MM.1S (cell line): ENCODE measurements at regions not wholly inside any gene's neighbourhood (a gene's known extent, or its start where the extent isn't known, plus 50 kb on each side); places are given as distances from the start of the nearest gene placed in this dataset.

Source experiments
- DNase-seq: peaks from one replicate; pipeline ENCODE4 v3.0.0-alpha.2; 2015
- H2AFZ ChIP-seq: fragments of 300-600 bp; sonication (generic); 2 replicates; pipeline ENCODE4 v1.6.0; 2016; ENCODE audit warnings: antibody characterized with exemption, low read length
- H3F3A ChIP-seq: fragments of 300-600 bp; sonication (generic); 2 replicates; pipeline ENCODE4 v1.6.1; 2016; ENCODE audit warnings: mild to moderate bottlenecking, antibody characterized with exemption, low read length, moderate library complexity, mixed read lengths; ENCODE audit not compliant: insufficient read depth
- H3K27ac ChIP-seq: fragments of 300-600 bp; sonication (generic); 2 replicates; pipeline ENCODE4 v1.5.1; 2016; ENCODE audit warnings: mild to moderate bottlenecking, low read length
- H3K27me3 ChIP-seq: fragments of 300-600 bp; sonication (generic); replicated peaks from 2 replicates; pipeline ENCODE4 v1.6.0; 2016; ENCODE audit warnings: low read length; ENCODE audit not compliant: insufficient read depth
- H3K36me3 ChIP-seq: fragments of 300-600 bp; sonication (generic); replicated peaks from 2 replicates; pipeline ENCODE4 v1.6.1; 2016; ENCODE audit warnings: mild to moderate bottlenecking, low read length, mixed read lengths; ENCODE audit not compliant: insufficient read depth
- H3K4me1 ChIP-seq: fragments of 300-600 bp; sonication (generic); 2 replicates; pipeline ENCODE4 v1.6.1; 2016; ENCODE audit warnings: low read length, mixed read lengths
- H3K4me2 ChIP-seq: fragments of 300-600 bp; sonication (generic); 2 replicates; pipeline ENCODE4 v1.6.0; 2016; ENCODE audit warnings: low read depth, low read length
- H3K4me3 ChIP-seq: fragments of 300-600 bp; sonication (generic); 2 replicates; pipeline ENCODE4 v1.5.1; 2016; ENCODE audit warnings: low read length, mixed read lengths
- H3K79me2 ChIP-seq: fragments of 300-600 bp; sonication (generic); 2 replicates; pipeline ENCODE4 v1.6.1; 2016; ENCODE audit warnings: mixed run types, low read length, mixed read lengths
- H3K9ac ChIP-seq: fragments of 300-600 bp; sonication (generic); 2 replicates; pipeline ENCODE4 v1.6.1; 2016; ENCODE audit warnings: low read length, mixed read lengths
- H3K9me2 ChIP-seq: fragments of 300-600 bp; sonication (generic); replicated peaks from 2 replicates; pipeline ENCODE4 v1.6.1; 2016; ENCODE audit warnings: mild to moderate bottlenecking, low read length, mixed read lengths; ENCODE audit not compliant: insufficient read depth
- H3K9me3 ChIP-seq: fragments of 300-600 bp; sonication (generic); replicated peaks from 2 replicates; pipeline ENCODE4 v1.6.1; 2016; ENCODE audit warnings: mild to moderate bottlenecking, low read length, mixed read lengths; ENCODE audit not compliant: insufficient read depth
- H4K20me1 ChIP-seq: fragments of 300-600 bp; sonication (generic); 2 replicates; pipeline ENCODE4 v1.6.1; 2016; ENCODE audit warnings: mild to moderate bottlenecking, low read length, moderate library complexity, mixed read lengths; ENCODE audit not compliant: insufficient read depth
- CTCF ChIP-seq: fragments of 300-600 bp; sonication (generic); IDR thresholded peaks from 2 replicates; pipeline ENCODE4 v1.5.1; 2016; ENCODE audit warnings: antibody characterized with exemption, low read length, mixed read lengths
- EZH2 ChIP-seq: fragments of 300-600 bp; sonication (generic); optimal IDR thresholded peaks from 2 replicates; pipeline ENCODE3; 2017; ENCODE audit warnings: low read depth, mild to moderate bottlenecking, antibody characterized with exemption, low read length, mixed read lengths
- EZH2phosphoT487 ChIP-seq: fragments of 300-600 bp; sonication (generic); IDR thresholded peaks from 2 replicates; pipeline ENCODE4 v1.6.1; 2018; ENCODE audit warnings: antibody characterized with exemption, low read length

GRCh38 chr2:226073496-226074160, 674.1 kb downstream of the NYAP2 start:
- no peaks in the 10 kb centered on the region for H3K9me3 ChIP-seq
- no peaks in the 10 kb centered on the region for H3K79me2 ChIP-seq
- no peaks in the 10 kb centered on the region for H3F3A ChIP-seq
- H2AFZ ChIP-seq, result no peak overlapping the region
- no peaks in the 10 kb centered on the region for H4K20me1 ChIP-seq
- H3K9ac ChIP-seq, result no peak overlapping the region
- H3K4me2 ChIP-seq, result no peak overlapping the region
- no peaks in the 10 kb centered on the region for H3K27me3 ChIP-seq
- H3K9me2 ChIP-seq, result no peaks in the 10 kb centered on the region
- DNase-seq, result no peak
- H3K4me3 ChIP-seq, result no peak overlapping the region
- TF ChIP-seq CTCF (no peak), EZH2phosphoT487 (no peak), EZH2 (no peak)
- no peaks in the 10 kb centered on the region for H3K36me3 ChIP-seq
- H3K4me1 ChIP-seq, result no peaks in the 10 kb centered on the region
- H3K27ac ChIP-seq, result no peak overlapping the region

- Histone ChIP-seq H2AFZ (no peak overlapping the region), H4K20me1 (no peaks in the 10 kb centered on the region), H3K27ac (no peak overlapping the region), H3K36me3 (no peaks in the 10 kb centered on the region), H3K9ac (no peak overlapping the region), H3K79me2 (no peaks in the 10 kb centered on the region), H3F3A (no peaks in the 10 kb centered on the region), H3K9me2 (no peaks in the 10 kb centered on the region), H3K4me1 (no peaks in the 10 kb centered on the region), H3K4me2 (no peak overlapping the region), H3K27me3 (no peaks in the 10 kb centered on the region), H3K9me3 (no peaks in the 10 kb centered on the region), H3K4me3 (no peak overlapping the region)
- TF ChIP-seq EZH2phosphoT487, result no peak
- TF ChIP-seq CTCF, result no peak
- TF ChIP-seq EZH2, result no peak
- DNase-seq, result no peak
These were observed 667.4 kb downstream of the NYAP2 start for GRCh38 chr2:226066873-226067272.

GRCh38 chr2:226066391-226066790, 666.9 kb downstream of the NYAP2 start:
- TF ChIP-seq EZH2 (no peak), EZH2phosphoT487 (no peak), CTCF (no peak)
- Histone ChIP-seq H3K27me3 (no peaks in the 10 kb centered on the region), H3K9me3 (no peaks in the 10 kb centered on the region), H3K27ac (no peak overlapping the region), H2AFZ (no peak overlapping the region), H3K4me2 (no peak overlapping the region), H3K4me1 (no peaks in the 10 kb centered on the region), H3K9me2 (no peaks in the 10 kb centered on the region), H3K79me2 (no peaks in the 10 kb centered on the region), H3K4me3 (no peak overlapping the region), H3K9ac (no peak overlapping the region), H3F3A (no peaks in the 10 kb centered on the region), H3K36me3 (no peaks in the 10 kb centered on the region), H4K20me1 (no peaks in the 10 kb centered on the region)
- DNase-seq, result no peak
